GM12878 (cell line): ENCODE measurements at regions not wholly inside any gene's neighbourhood (a gene's known extent, or its start where the extent isn't known, plus 50 kb on each side); places are given as distances from the start of the nearest gene placed in this dataset.

ENCODE experiments used
- ATAC-seq: fragments of 200-7000 bp; cut with Tn5 transposase; 3 replicates; pipeline ENCODE4 v1.9.1; 2020; ENCODE audit warnings: mild to moderate bottlenecking, moderate library complexity
- BruUV-seq: library from RNA; stranded (reverse); fragments of 400-500 nt; replicated peaks from 2 replicates; lab custom pipeline; 2021; lab: Mats Ljungman, UMichigan
- CTCF ChIA-PET: fragments of 300-600 bp; sonication (Branson Sonifier 250); formaldehyde crosslinking; extraction: SDS; loops from one replicate; lab custom pipeline; 2021; ENCODE audit warnings: inconsistent platforms; lab: Yijun Ruan, JAX
- POLR2A ChIA-PET: fragments of 350-600 bp; formaldehyde crosslinking; extraction: SDS; loops from one replicate; lab custom pipeline; 2021; ENCODE audit warnings: inconsistent platforms; lab: Charles Lee
- RAD21 ChIA-PET: fragments of 300-600 bp; sonication (Branson Sonifier 250); formaldehyde crosslinking; loops from one replicate; lab custom pipeline; 2023; ENCODE audit warnings: antibody characterized with exemption; ENCODE audit not compliant: unreplicated experiment; lab: Charles Lee
- SMC1A ChIA-PET: fragments of 300-600 bp; sonication (Branson Sonifier 250); formaldehyde crosslinking; loops from one replicate; lab custom pipeline; 2023; ENCODE audit not compliant: unreplicated experiment, uncharacterized antibody; lab: Charles Lee
- DNase-seq: peaks from one replicate; pipeline ENCODE4 v3.0.0-alpha.2; 2011; ENCODE audit warnings: low read depth, low spot score
- FAIRE-seq: peaks from 3 replicates; lab custom pipeline; 2011; peaks lifted over from hg19 to GRCh38; lab: Jason Lieb, UNC
- H2AFZ ChIP-seq: 2 replicates; pipeline ENCODE4 v1.6.0; 2011; ENCODE audit warnings: low read depth, low read length, control low read depth; ENCODE audit not compliant: control insufficient read depth
- H3K27ac ChIP-seq: 2 replicates; pipeline ENCODE4 v1.5.1; 2011; ENCODE audit warnings: control low read depth; ENCODE audit not compliant: control insufficient read depth, insufficient read depth
- H3K27me3 ChIP-seq, 2 experiments: replicated peaks in 1 of 2; 2 replicates each; pipeline versions ENCODE4 v1.6.0 to v1.6.1; 2011; ENCODE audit warnings: low read length in 1 of 2; ENCODE audit not compliant: control insufficient read depth in 2 of 2, insufficient read depth in 2 of 2
- H3K36me3 ChIP-seq, 2 experiments: 2 replicates each; pipeline ENCODE4 v1.5.1; 2011; ENCODE audit warnings: low read length in 1 of 2; ENCODE audit not compliant: control insufficient read depth in 2 of 2, insufficient read depth in 2 of 2
- H3K4me1 ChIP-seq: 2 replicates; pipeline ENCODE4 v1.6.1; 2011; ENCODE audit warnings: mild to moderate bottlenecking, low read length, moderate library complexity, mixed read lengths; ENCODE audit not compliant: control insufficient read depth, insufficient read depth
- H3K4me2 ChIP-seq: 2 replicates; pipeline ENCODE4 v1.6.0; 2011; ENCODE audit warnings: control low read depth; ENCODE audit not compliant: control insufficient read depth, insufficient read depth
- H3K4me3 ChIP-seq: fragments of 200-600 bp; sonication (generic); 2 replicates; pipeline ENCODE4 v1.5.1; 2016
- H3K79me2 ChIP-seq: 2 replicates; pipeline ENCODE4 v1.6.0; 2011; ENCODE audit warnings: low read length; ENCODE audit not compliant: control insufficient read depth, insufficient read depth
- H3K9ac ChIP-seq: 2 replicates; pipeline ENCODE4 v1.8.0; 2011; ENCODE audit warnings: low read length, control low read depth, mixed read lengths; ENCODE audit not compliant: control insufficient read depth, insufficient read depth
- H3K9me3 ChIP-seq: replicated peaks from 3 replicates; pipeline ENCODE4 v1.5.1; 2011; ENCODE audit warnings: mild to moderate bottlenecking, low read length; ENCODE audit not compliant: control insufficient read depth, insufficient read depth
- H4K20me1 ChIP-seq: 2 replicates; pipeline ENCODE4 v1.6.0; 2011; ENCODE audit not compliant: control insufficient read depth, insufficient read depth
- CREM ChIP-seq: IDR thresholded peaks from 2 replicates; pipeline ENCODE4 v1.6.1; 2014; ENCODE audit warnings: antibody characterized with exemption, low read depth
- GABPA ChIP-seq: IDR thresholded peaks from 2 replicates; pipeline ENCODE4 v1.6.1; 2014; ENCODE audit warnings: antibody characterized with exemption, low read depth, mild to moderate bottlenecking, inconsistent platforms
- IKZF1 ChIP-seq: fragments of 450-650 bp; conservative IDR thresholded peaks from 2 replicates; pipeline ENCODE4 v1.6.1; 2017; ENCODE audit warnings: antibody characterized with exemption, mild to moderate bottlenecking
- KAT2A ChIP-seq: conservative IDR thresholded peaks from 2 replicates; pipeline ENCODE4 v1.6.1; 2011; ENCODE audit warnings: low read depth, low read length; ENCODE audit not compliant: control insufficient read depth
- NR2C2 ChIP-seq: IDR thresholded peaks from 2 replicates; pipeline ENCODE4 v1.6.1; 2011; ENCODE audit warnings: borderline replicate concordance, low read depth; ENCODE audit not compliant: control insufficient read depth, insufficient read length
- RELA ChIP-seq: fragments of 450-650 bp; IDR thresholded peaks from 2 replicates; pipeline ENCODE4 v1.8.0; 2014; ENCODE audit warnings: borderline replicate concordance; ENCODE audit not compliant: partially characterized antibody
- SMARCA5 ChIP-seq: fragments of 450-650 bp; IDR thresholded peaks from 2 replicates; pipeline ENCODE4 v1.6.1; 2017; ENCODE audit warnings: mild to moderate bottlenecking
- SREBF2 ChIP-seq: IDR thresholded peaks from 2 replicates; pipeline ENCODE4 v1.6.1; 2012; ENCODE audit warnings: mild to moderate bottlenecking, low read length
- ZBTB33 ChIP-seq: fragments of 450-650 bp; IDR thresholded peaks from 2 replicates; pipeline ENCODE4 v1.6.1; 2017; ENCODE audit warnings: mild to moderate bottlenecking
- WGBS: methylation state at CpG from one replicate; pipeline ENCODE4 v1.1.6; 2016; ENCODE audit warnings: low lambda C conversion rate; ENCODE audit not compliant: insufficient replicate concordance, insufficient coverage; ENCODE audit errors: missing lambda C conversion rate; 5-methylcytosine and 5-hydroxymethylcytosine counted together
- in situ Hi-C: fragments of 300-500 bp; cut with MboI; formaldehyde crosslinking; loops from 9 replicates; pipeline ENCODE4 v1.14.3; 2018; ENCODE audit warnings: mixed read lengths
- intact Hi-C: fragments of 100-400 bp; cut with micrococcal nuclease; formaldehyde crosslinking; loops from one replicate; pipeline ENCODE4 v1.14.2; 2022; ENCODE audit not compliant: unreplicated experiment

GRCh38 chr16:66044556-66044955 is 321.9 kb upstream of the CDH5 start (continued):
- TF ChIP-seq IKZF1: no peak
- TF ChIP-seq ZBTB33: no peak
- TF ChIP-seq SREBF2: no peak

DNA sequence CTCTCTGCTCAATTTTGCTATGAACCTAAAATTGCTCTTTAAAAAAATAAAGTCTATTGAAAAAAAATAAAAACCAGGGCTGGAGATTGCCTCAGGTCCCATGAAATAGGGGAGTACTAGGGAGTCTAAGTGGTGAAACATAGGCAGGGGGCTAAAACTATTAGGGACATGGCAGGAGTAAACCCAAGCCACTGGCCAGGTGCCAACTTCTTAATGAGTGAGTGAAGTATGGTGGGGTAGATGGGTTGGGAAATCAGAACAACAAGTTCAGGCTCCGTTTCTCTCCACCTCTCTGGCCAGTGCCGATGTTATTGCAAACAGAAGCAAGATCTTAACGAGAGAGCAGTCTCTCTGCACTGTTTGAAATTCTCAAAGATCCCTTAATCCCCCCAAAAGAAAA is 322.4 kb upstream of the CDH5 start:
- BruUV-seq: no TSS peak
- in situ Hi-C loops: no loop called here
- no peaks in the 10 kb centered on the region for H3K36me3 ChIP-seq
- H3K9me3 ChIP-seq: no peaks in the 10 kb centered on the region
- SMC1A ChIA-PET: no interaction called here
- ATAC-seq (no peak), DNase-seq (no peak), FAIRE-seq (no peak)
- no peak overlapping the region for H3K4me3 ChIP-seq
- POLR2A ChIA-PET: no interaction called here
- intact Hi-C loops: no loop called here
- CTCF ChIA-PET: no interaction called here
- H3K27ac ChIP-seq: no peak overlapping the region
- 0% methylated on average over 3 of the region's 3 CpGs for WGBS
- H2AFZ ChIP-seq: no peak overlapping the region
- TF ChIP-seq RELA (no peak), GABPA (no peak), KAT2A (no peak), CREM (no peak), NR2C2 (no peak), SMARCA5 (no peak)
- H3K4me2 ChIP-seq: no peak overlapping the region
- no peaks in the 10 kb centered on the region for H4K20me1 ChIP-seq
- no peaks in the 10 kb centered on the region for H3K27me3 ChIP-seq
- RAD21 ChIA-PET: no interaction called here
- no peak overlapping the region for H3K9ac ChIP-seq
- H3K4me1 ChIP-seq: no peaks in the 10 kb centered on the region
- H3K79me2 ChIP-seq: no peaks in the 10 kb centered on the region
